Kidney epithelial cell (primary cell): ENCODE measurements at regions not wholly inside any gene's neighbourhood (a gene's known extent, or its start where the extent isn't known, plus 50 kb on each side); places are given as distances from the start of the nearest gene placed in this dataset.

ENCODE experiments used
- DNase-seq: peaks from one replicate; pipeline ENCODE4 v3.0.0-alpha.2; 2010; ENCODE audit warnings: low read depth
- H3K27me3 ChIP-seq: 2 replicates; pipeline ENCODE4 v1.6.0; 2011; ENCODE audit warnings: low read length; ENCODE audit not compliant: control insufficient read depth, insufficient read depth
- H3K36me3 ChIP-seq: 2 replicates; pipeline ENCODE4 v1.5.1; 2011; ENCODE audit warnings: low read length; ENCODE audit not compliant: control insufficient read depth, insufficient read depth
- H3K4me3 ChIP-seq: 2 replicates; pipeline ENCODE4 v1.5.1; 2011; ENCODE audit warnings: low read depth, mild to moderate bottlenecking, control low read depth, low read length
- TF ChIP-seq, protein P1 (sequence below): IDR thresholded peaks from 2 replicates; pipeline ENCODE4 v1.5.1; 2011; ENCODE audit warnings: mild to moderate bottlenecking, moderate library complexity, low read length, control low read depth, inconsistent platforms; ENCODE audit not compliant: insufficient read depth, poor library complexity, severe bottlenecking

- TF ChIP-seq, protein P1, sequence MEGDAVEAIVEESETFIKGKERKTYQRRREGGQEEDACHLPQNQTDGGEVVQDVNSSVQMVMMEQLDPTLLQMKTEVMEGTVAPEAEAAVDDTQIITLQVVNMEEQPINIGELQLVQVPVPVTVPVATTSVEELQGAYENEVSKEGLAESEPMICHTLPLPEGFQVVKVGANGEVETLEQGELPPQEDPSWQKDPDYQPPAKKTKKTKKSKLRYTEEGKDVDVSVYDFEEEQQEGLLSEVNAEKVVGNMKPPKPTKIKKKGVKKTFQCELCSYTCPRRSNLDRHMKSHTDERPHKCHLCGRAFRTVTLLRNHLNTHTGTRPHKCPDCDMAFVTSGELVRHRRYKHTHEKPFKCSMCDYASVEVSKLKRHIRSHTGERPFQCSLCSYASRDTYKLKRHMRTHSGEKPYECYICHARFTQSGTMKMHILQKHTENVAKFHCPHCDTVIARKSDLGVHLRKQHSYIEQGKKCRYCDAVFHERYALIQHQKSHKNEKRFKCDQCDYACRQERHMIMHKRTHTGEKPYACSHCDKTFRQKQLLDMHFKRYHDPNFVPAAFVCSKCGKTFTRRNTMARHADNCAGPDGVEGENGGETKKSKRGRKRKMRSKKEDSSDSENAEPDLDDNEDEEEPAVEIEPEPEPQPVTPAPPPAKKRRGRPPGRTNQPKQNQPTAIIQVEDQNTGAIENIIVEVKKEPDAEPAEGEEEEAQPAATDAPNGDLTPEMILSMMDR, result no peak
- no peak for DNase-seq
- Histone ChIP-seq H3K27me3 (no peaks in the 10 kb centered on the region), H3K36me3 (no peaks in the 10 kb centered on the region), H3K4me3 (no peak overlapping the region)
Measured at GRCh38 chr9:107925749-107926297, 436.3 kb upstream of the KLF4 start.

DNA sequence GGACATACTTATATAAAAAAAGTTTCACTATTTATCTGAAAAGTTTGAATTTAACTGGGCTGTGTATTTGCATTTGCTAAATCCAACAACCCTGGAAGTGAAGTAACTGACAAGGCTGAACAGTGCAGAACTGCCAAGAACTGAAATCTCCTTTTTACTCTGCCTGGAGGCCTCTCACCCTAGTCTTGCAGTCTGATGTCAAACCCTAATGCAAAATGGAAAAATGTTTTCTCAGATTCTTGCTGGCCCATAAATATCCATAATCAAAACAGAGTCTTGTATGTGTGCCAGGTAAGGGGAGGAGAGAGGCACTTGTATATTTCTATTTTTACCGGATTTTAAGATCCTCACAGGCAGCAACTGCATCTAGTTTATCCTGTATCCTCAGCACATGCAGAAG lies 432.7 kb upstream of the KLF4 start:
- DNase-seq, result no peak
- no peaks in the 10 kb centered on the region for H3K27me3 ChIP-seq
- no peak overlapping the region for H3K4me3 ChIP-seq
- H3K36me3 ChIP-seq, result no peaks in the 10 kb centered on the region
- TF ChIP-seq, protein P1, result no peak

DNA sequence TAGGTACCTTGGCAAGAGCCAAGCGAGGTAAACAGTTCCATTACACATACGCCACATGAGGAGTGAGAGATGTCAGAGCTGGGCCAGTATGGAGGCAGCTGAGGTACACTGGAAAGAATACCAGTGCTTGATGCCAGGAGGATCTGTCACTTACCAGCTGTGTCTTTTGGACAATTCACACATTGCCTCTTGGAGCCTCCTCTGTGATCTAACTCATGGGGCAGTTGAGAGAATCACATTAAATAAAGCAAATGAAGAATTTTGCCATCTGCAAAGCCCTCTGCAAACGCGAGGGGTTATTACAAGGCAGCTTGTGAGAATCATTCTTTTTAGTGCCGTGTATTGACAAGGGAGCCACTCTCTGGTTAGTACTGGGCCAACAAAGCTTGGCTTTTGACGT lies 429.7 kb upstream of the KLF4 start:
- no peaks in the 10 kb centered on the region for H3K27me3 ChIP-seq
- no peak overlapping the region for H3K4me3 ChIP-seq
- TF ChIP-seq, protein P1, result no peak
- no peak for DNase-seq
- no peaks in the 10 kb centered on the region for H3K36me3 ChIP-seq

DNA sequence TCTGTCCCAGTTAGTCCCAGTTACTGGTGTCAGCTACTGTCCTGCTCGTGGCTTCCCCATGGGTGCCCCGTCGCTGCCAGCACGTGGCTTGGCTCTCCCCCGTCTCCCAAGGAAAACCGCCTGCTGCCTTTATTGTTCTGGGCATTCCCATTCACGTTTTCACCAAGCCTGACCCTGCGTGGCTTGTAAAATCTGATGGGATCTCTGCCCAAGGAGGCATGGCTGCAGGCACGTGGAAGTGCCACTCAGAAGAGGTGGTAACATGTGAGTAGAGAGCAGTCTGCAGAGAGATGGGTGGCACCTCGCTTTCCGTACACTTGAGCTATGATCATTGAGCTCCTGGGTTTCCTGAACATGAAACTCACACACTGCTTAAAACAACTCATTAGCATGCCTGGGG lies 429.2 kb upstream of the KLF4 start:
- no peak for DNase-seq
- H3K36me3 ChIP-seq, result no peaks in the 10 kb centered on the region
- TF ChIP-seq, protein P1, result no peak
- H3K4me3 ChIP-seq, result no peak overlapping the region
- no peaks in the 10 kb centered on the region for H3K27me3 ChIP-seq

GRCh38 chr9:107914151-107914550 lies 424.6 kb upstream of the KLF4 start:
- H3K27me3 ChIP-seq, result no peaks in the 10 kb centered on the region
- no peak overlapping the region for H3K4me3 ChIP-seq
- TF ChIP-seq, protein P1, result no peak
- DNase-seq, result no peak
- no peaks in the 10 kb centered on the region for H3K36me3 ChIP-seq

- Histone ChIP-seq H3K27me3 (no peaks in the 10 kb centered on the region), H3K4me3 (no peak overlapping the region), H3K36me3 (no peaks in the 10 kb centered on the region)
- no peak for DNase-seq
- TF ChIP-seq, protein P1, result no peak
Measured at GRCh38 chr9:107907715-107908114, 418.1 kb upstream of the KLF4 start.
